Breast epithelium (tissue), 3 donors: ENCODE measurements at regions not wholly inside any gene's neighbourhood (a gene's known extent, or its start where the extent isn't known, plus 50 kb on each side); places are given as distances from the start of the nearest gene placed in this dataset.

Experiments
- CTCF ChIP-seq, 3 donors: fragments of 450-650 bp; IDR thresholded peaks; one replicate each; pipeline ENCODE4 v1.5.1; 2016 to 2017; ENCODE audit warnings: antibody characterized with exemption in 3 of 3, mild to moderate bottlenecking in 3 of 3, moderate library complexity in 3 of 3
- POLR2A ChIP-seq: fragments of 450-650 bp; IDR thresholded peaks from one replicate; pipeline ENCODE4 v1.6.1; 2016; ENCODE audit warnings: antibody characterized with exemption, mild to moderate bottlenecking, moderate library complexity
- POLR2AphosphoS5 ChIP-seq, 3 donors: sonication (generic); formaldehyde crosslinking; IDR thresholded peaks; one replicate each; pipeline ENCODE4 v1.6.1; 2017; ENCODE audit warnings: antibody characterized with exemption in 3 of 3

GRCh38 chr21:32868631-32869454, 97.3 kb upstream of the PAXBP1 start:
- no peak for TF ChIP-seq CTCF (IDR thresholded peaks at IDR 0.05)
- TF ChIP-seq POLR2A: no peak
- TF ChIP-seq POLR2AphosphoS5 (IDR thresholded peaks at IDR 0.05): no peak
